HFFc6 (cell line): ENCODE measurements at regions not wholly inside any gene's neighbourhood (a gene's known extent, or its start where the extent isn't known, plus 50 kb on each side); places are given as distances from the start of the nearest gene placed in this dataset.
A peak's percentile ranks its signal among the peaks of the same experiment; 100 is the strongest.
"Not testable (repeated sequence)": the region's sequence is repeated elsewhere in the genome, so short reads cannot be mapped to it uniquely, and the experiment has no call there.

Experiments used
- DNase-seq: peaks from one replicate; pipeline ENCODE4 v3.0.0-alpha.2; 2018
- H3K27ac Mint-ChIP-seq: 2 replicates; pipeline ENCODE4 v1.8.0; 2020; ENCODE audit warnings: mild to moderate bottlenecking, mixed read lengths
- H3K27me3 Mint-ChIP-seq: 2 replicates; pipeline ENCODE4 v1.8.0; 2021; ENCODE audit warnings: mild to moderate bottlenecking, moderate library complexity, mixed read lengths; ENCODE audit not compliant: insufficient read depth
- H3K36me3 Mint-ChIP-seq: 2 replicates; pipeline ENCODE4 v1.8.0; 2021; ENCODE audit warnings: low read depth, mixed read lengths
- H3K4me1 Mint-ChIP-seq: 2 replicates; pipeline ENCODE4 v1.8.0; 2020; ENCODE audit warnings: low read depth, mixed read lengths
- H3K4me3 Mint-ChIP-seq: 2 replicates; pipeline ENCODE4 v1.8.0; 2020; ENCODE audit warnings: mild to moderate bottlenecking, moderate library complexity, mixed read lengths
- H3K9me3 Mint-ChIP-seq: 2 replicates; pipeline ENCODE4 v1.8.0; 2020; ENCODE audit warnings: mild to moderate bottlenecking, mixed read lengths
- TF ChIP-seq, protein P1 (sequence below): fragments of 200-600 bp; sonication (generic); IDR thresholded peaks from 2 replicates; pipeline ENCODE4 v1.5.0; 2021; ENCODE audit warnings: antibody characterized with exemption, mild to moderate bottlenecking

DNA sequence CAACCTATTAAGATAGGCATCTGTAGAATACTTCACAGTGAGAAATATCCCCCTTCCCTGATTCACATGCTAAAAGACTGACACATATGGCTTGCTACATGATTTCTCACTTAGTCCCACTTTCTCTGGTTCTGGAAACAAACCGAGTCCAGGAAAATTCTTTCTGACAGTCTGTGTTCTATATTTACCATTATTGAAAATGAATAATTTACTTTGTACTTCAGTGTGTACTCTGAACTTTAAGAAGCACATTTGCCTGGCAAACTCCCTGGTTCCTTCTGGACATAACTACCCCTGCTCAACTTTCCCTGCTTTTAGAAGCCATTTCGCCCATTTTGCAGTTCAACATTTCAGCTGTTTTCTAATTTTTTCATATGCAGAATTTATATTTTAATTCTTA lies 53.6 kb downstream of the APCS start:
- Mint-ChIP-seq H3K4me3 (no peak overlapping the region), H3K27ac (no peak overlapping the region), H3K27me3 (0 out of 2 replicates have a peak, but pooled peaks cover 2% of the 10 kb centered on the region), H3K9me3 (peaks cover 14% of the 10 kb centered on the region), H3K36me3 (peaks cover 11% of the 10 kb centered on the region), H3K4me1 (peaks cover 8% of the 10 kb centered on the region; the same call in 1 of the 2 replicates)
- TF ChIP-seq, protein P1, sequence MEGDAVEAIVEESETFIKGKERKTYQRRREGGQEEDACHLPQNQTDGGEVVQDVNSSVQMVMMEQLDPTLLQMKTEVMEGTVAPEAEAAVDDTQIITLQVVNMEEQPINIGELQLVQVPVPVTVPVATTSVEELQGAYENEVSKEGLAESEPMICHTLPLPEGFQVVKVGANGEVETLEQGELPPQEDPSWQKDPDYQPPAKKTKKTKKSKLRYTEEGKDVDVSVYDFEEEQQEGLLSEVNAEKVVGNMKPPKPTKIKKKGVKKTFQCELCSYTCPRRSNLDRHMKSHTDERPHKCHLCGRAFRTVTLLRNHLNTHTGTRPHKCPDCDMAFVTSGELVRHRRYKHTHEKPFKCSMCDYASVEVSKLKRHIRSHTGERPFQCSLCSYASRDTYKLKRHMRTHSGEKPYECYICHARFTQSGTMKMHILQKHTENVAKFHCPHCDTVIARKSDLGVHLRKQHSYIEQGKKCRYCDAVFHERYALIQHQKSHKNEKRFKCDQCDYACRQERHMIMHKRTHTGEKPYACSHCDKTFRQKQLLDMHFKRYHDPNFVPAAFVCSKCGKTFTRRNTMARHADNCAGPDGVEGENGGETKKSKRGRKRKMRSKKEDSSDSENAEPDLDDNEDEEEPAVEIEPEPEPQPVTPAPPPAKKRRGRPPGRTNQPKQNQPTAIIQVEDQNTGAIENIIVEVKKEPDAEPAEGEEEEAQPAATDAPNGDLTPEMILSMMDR, result no peak
- no peak for DNase-seq

DNA sequence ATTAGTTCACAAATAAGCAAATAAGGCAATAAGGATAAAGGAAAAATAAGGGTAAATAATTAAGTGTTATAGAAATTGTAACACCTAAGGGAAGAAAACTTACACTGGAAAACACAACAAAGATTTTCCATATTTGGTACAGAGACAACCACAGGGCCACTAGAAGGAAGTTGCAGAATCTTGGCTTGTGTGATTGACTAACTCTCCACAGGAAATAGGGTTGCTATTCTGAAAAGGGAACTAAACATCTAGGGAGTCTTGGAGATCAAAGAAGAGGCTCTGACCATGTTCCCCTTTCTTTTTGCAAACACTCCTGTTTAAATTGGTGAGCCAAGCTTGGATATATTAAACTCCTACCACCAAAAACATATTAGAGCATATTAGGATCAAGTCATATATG lies 59.1 kb downstream of the APCS start:
- Mint-ChIP-seq H3K4me3 (no peak overlapping the region), H3K9me3 (peaks cover 14% of the 10 kb centered on the region), H3K27ac (no peak overlapping the region), H3K36me3 (peaks cover 11% of the 10 kb centered on the region), H3K27me3 (0 out of 2 replicates have a peak, but pooled peaks cover 2% of the 10 kb centered on the region), H3K4me1 (peaks cover 36% of the 10 kb centered on the region; the same call in 1 of the 2 replicates)
- DNase-seq, result no peak
- TF ChIP-seq, protein P1, result no peak

DNA sequence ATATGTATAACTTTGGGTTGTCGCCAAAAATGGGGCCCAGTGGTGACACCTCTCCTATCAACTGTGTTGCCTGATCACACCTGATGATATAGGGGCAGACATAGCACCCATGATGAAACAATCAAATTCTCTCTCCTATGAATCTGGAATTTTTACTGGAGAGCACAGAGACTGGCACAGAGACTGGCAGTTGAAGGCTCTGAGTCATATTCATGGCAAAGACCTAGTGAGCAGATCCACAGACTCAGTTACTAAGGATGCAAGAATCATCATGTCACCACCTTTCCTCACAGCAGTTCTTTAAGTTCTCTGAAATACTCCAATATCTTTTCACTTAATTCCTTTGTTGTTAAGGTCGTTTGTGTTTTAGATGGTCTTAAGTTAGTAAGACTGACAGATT lies 60.0 kb downstream of the APCS start:
- no peak overlapping the region for H3K27ac Mint-ChIP-seq
- TF ChIP-seq, protein P1, result no peak
- peaks cover 45% of the 10 kb centered on the region for H3K4me1 Mint-ChIP-seq
- H3K27me3 Mint-ChIP-seq, result 0 out of 2 replicates have a peak, but pooled peaks cover under 1% of the 10 kb centered on the region
- H3K9me3 Mint-ChIP-seq, result peaks cover 13% of the 10 kb centered on the region
- DNase-seq, result peak; percentile 10
- no peak overlapping the region for H3K4me3 Mint-ChIP-seq
- H3K36me3 Mint-ChIP-seq, result peaks cover 10% of the 10 kb centered on the region

- Mint-ChIP-seq H3K36me3 (no peaks in the 10 kb centered on the region), H3K4me1 (peaks cover 63% of the 10 kb centered on the region), H3K27me3 (no peaks in the 10 kb centered on the region), H3K9me3 (no peaks in the 10 kb centered on the region), H3K27ac (peak overlapping the region; percentile 69), H3K4me3 (no peak overlapping the region; the same call in 1 of the 2 replicates)
- peak; percentile 2 for DNase-seq
- TF ChIP-seq, protein P1, result no peak
Measured at GRCh38 chr1:159652506-159652905, 61.9 kb downstream of the CRP start.

GRCh38 chr1:159653201-159653600 lies 61.2 kb downstream of the CRP start:
- Mint-ChIP-seq H3K4me3 (peak overlapping the region; percentile 55; the same call in 1 of the 2 replicates), H3K9me3 (no peaks in the 10 kb centered on the region), H3K36me3 (no peaks in the 10 kb centered on the region), H3K27ac (peak overlapping the region; percentile 76), H3K27me3 (no peaks in the 10 kb centered on the region), H3K4me1 (peaks cover 59% of the 10 kb centered on the region)
- TF ChIP-seq, protein P1, result no peak
- peak; percentile 62 for DNase-seq

GRCh38 chr1:159657477-159657876 lies 56.9 kb downstream of the CRP start:
- not testable (repeated sequence) for DNase-seq, H3K9me3 Mint-ChIP-seq, H3K36me3 Mint-ChIP-seq, H3K27me3 Mint-ChIP-seq, H3K4me3 Mint-ChIP-seq, H3K27ac Mint-ChIP-seq
- TF ChIP-seq, protein P1, result peak; percentile 52
- H3K4me1 Mint-ChIP-seq, result peaks cover 33% of the 10 kb centered on the region
